RWPE2 (cell line): ENCODE measurements at regions not wholly inside any gene's neighbourhood (a gene's known extent, or its start where the extent isn't known, plus 50 kb on each side); places are given as distances from the start of the nearest gene placed in this dataset.
A peak's percentile ranks its signal among the peaks of the same experiment; 100 is the strongest.

ENCODE experiments used
- ATAC-seq: fragments of 200-7000 bp; cut with Tn5 transposase; 3 replicates; pipeline ENCODE4 v1.9.1; 2021; ENCODE audit warnings: low read depth
- DNase-seq: peaks from one replicate; pipeline ENCODE4 v3.0.0-alpha.2; 2020; ENCODE audit warnings: low spot score
- H3K27ac ChIP-seq: fragments of 450-650 bp; 2 replicates; pipeline ENCODE4 v1.5.1; 2017; ENCODE audit warnings: mild to moderate bottlenecking; ENCODE audit not compliant: poor library complexity, severe bottlenecking
- H3K27me3 ChIP-seq: fragments of 250-450 bp; sonication (Bioruptor Pico); 2 replicates; pipeline ENCODE4 v1.5.1; 2021; ENCODE audit warnings: mild to moderate bottlenecking, moderate library complexity; ENCODE audit not compliant: insufficient read depth, poor library complexity, severe bottlenecking
- H3K36me3 ChIP-seq: fragments of 250-450 bp; sonication (Bioruptor Pico); 2 replicates; pipeline ENCODE4 v1.5.1; 2020; ENCODE audit warnings: low read depth, mild to moderate bottlenecking, moderate library complexity
- H3K4me1 ChIP-seq: fragments of 250-450 bp; sonication (Bioruptor Pico); 2 replicates; pipeline ENCODE4 v1.5.1; 2021; ENCODE audit warnings: mild to moderate bottlenecking, moderate library complexity; ENCODE audit not compliant: insufficient read depth, poor library complexity, severe bottlenecking
- H3K4me3 ChIP-seq: fragments of 250-450 bp; sonication (Bioruptor Pico); 2 replicates; pipeline ENCODE4 v1.5.1; 2021; ENCODE audit warnings: mild to moderate bottlenecking, moderate library complexity; ENCODE audit not compliant: severe bottlenecking
- H3K9me3 ChIP-seq: fragments of 250-450 bp; sonication (Bioruptor Pico); 2 replicates; pipeline ENCODE4 v1.5.1; 2021; ENCODE audit warnings: mild to moderate bottlenecking, moderate library complexity; ENCODE audit not compliant: severe bottlenecking
- CTCF ChIP-seq: fragments of 450-650 bp; IDR thresholded peaks from one replicate; pipeline ENCODE4 v1.5.1; 2017; ENCODE audit warnings: mild to moderate bottlenecking, moderate library complexity; ENCODE audit not compliant: poor library complexity, severe bottlenecking

GRCh38 chr5:9920697-9921096 lies 290.5 kb upstream of the TAS2R1 start:
- H3K27me3 ChIP-seq: no peaks in the 10 kb centered on the region
- no peak for TF ChIP-seq CTCF
- ATAC-seq (no peak), DNase-seq (no peak)
- H3K27ac ChIP-seq: no peak overlapping the region
- H3K9me3 ChIP-seq: no peaks in the 10 kb centered on the region
- peaks cover 16% of the 10 kb centered on the region for H3K4me1 ChIP-seq
- H3K36me3 ChIP-seq: 0 out of 2 replicates have a peak, but pooled peaks cover 4% of the 10 kb centered on the region
- no peak overlapping the region for H3K4me3 ChIP-seq

GRCh38 chr5:9919306-9920030 lies 289.3 kb upstream of the TAS2R1 start:
- ATAC-seq (no peak), DNase-seq (no peak)
- no peak for TF ChIP-seq CTCF
- H3K36me3 ChIP-seq: 0 out of 2 replicates have a peak, but pooled peaks cover 4% of the 10 kb centered on the region
- peaks cover 6% of the 10 kb centered on the region for H3K4me1 ChIP-seq
- no peaks in the 10 kb centered on the region for H3K9me3 ChIP-seq
- H3K4me3 ChIP-seq: no peak overlapping the region
- no peak overlapping the region for H3K27ac ChIP-seq
- no peaks in the 10 kb centered on the region for H3K27me3 ChIP-seq

GRCh38 chr5:9905661-9906060 lies 275.5 kb upstream of the TAS2R1 start:
- no peak overlapping the region for H3K4me3 ChIP-seq
- no peaks in the 10 kb centered on the region for H3K9me3 ChIP-seq
- no peak for DNase-seq
- H3K27ac ChIP-seq: no peak overlapping the region
- ATAC-seq: no peak
- no peaks in the 10 kb centered on the region for H3K27me3 ChIP-seq
- no peaks in the 10 kb centered on the region for H3K36me3 ChIP-seq
- no peaks in the 10 kb centered on the region for H3K4me1 ChIP-seq
- TF ChIP-seq CTCF: no peak

GRCh38 chr5:9903801-9904200 lies 273.6 kb upstream of the TAS2R1 start:
- no peak overlapping the region for H3K27ac ChIP-seq
- no peaks in the 10 kb centered on the region for H3K36me3 ChIP-seq
- no peaks in the 10 kb centered on the region for H3K9me3 ChIP-seq
- ATAC-seq: no peak
- H3K4me3 ChIP-seq: no peak overlapping the region
- no peak for TF ChIP-seq CTCF
- H3K4me1 ChIP-seq: no peaks in the 10 kb centered on the region
- no peaks in the 10 kb centered on the region for H3K27me3 ChIP-seq
- no peak for DNase-seq

GRCh38 chr5:9898319-9898718 lies 268.2 kb upstream of the TAS2R1 start:
- no peak overlapping the region for H3K4me3 ChIP-seq

More at GRCh38 chr5:9898319-9898718, 268.2 kb upstream of the TAS2R1 start:
- no peak overlapping the region for H3K27ac ChIP-seq
- H3K9me3 ChIP-seq: no peaks in the 10 kb centered on the region
- no peaks in the 10 kb centered on the region for H3K4me1 ChIP-seq
- peak; percentile 82 for TF ChIP-seq CTCF
- DNase-seq (no peak), ATAC-seq (peak; percentile 86)
- H3K36me3 ChIP-seq: no peaks in the 10 kb centered on the region
- H3K27me3 ChIP-seq: no peaks in the 10 kb centered on the region
